Endothelial cell of umbilical vein (primary cell): ENCODE measurements at regions not wholly inside any gene's neighbourhood (a gene's known extent, or its start where the extent isn't known, plus 50 kb on each side); places are given as distances from the start of the nearest gene placed in this dataset.

Experiments used
- BruUV-seq: library from RNA; stranded (reverse); fragments of 400-500 nt; replicated peaks from 2 replicates; lab custom pipeline; 2021; lab: Mats Ljungman, UMichigan
- CTCF ChIA-PET: fragments of 300-600, 350-600 bp; sonication (Branson Sonifier 250); formaldehyde crosslinking; loops from one replicate; lab custom pipeline; 2021; ENCODE audit warnings: antibody characterized with exemption, inconsistent platforms; lab: Charles Lee
- POLR2A ChIA-PET: fragments of 300-600, 350-600 bp; sonication (Branson Sonifier 250); formaldehyde crosslinking; loops from one replicate; lab custom pipeline; 2021; ENCODE audit warnings: antibody characterized with exemption, inconsistent platforms; lab: Charles Lee
- DNase-seq: peaks from one replicate; pipeline ENCODE4 v3.0.0-alpha.2; 2011; ENCODE audit warnings: low read depth, low spot score
- FAIRE-seq: peaks from 2 replicates; lab custom pipeline; 2011; peaks lifted over from hg19 to GRCh38; lab: Jason Lieb, UNC
- H2AFZ ChIP-seq: 2 replicates; pipeline ENCODE4 v1.6.0; 2012; ENCODE audit warnings: low read depth, low read length, control low read depth, inconsistent platforms
- H3K27ac ChIP-seq: 2 replicates; pipeline ENCODE4 v1.5.1; 2011; ENCODE audit warnings: low read depth, mild to moderate bottlenecking, control low read depth, low read length, moderate library complexity; ENCODE audit not compliant: insufficient read depth
- H3K27me3 ChIP-seq, 2 experiments: 2 replicates each; pipeline versions ENCODE4 v1.6.0 to v1.6.1; 2011; ENCODE audit warnings: low read length in 2 of 2, mixed read lengths in 1 of 2; ENCODE audit not compliant: control insufficient read depth in 2 of 2, insufficient read depth in 2 of 2
- H3K36me3 ChIP-seq, 2 experiments: 2 replicates in 1 of 2; 3 replicates in 1 of 2; pipeline ENCODE4 v1.5.1; 2011; ENCODE audit warnings: low read length in 2 of 2, mild to moderate bottlenecking in 1 of 2, moderate library complexity in 1 of 2; ENCODE audit not compliant: control insufficient read depth in 2 of 2, insufficient read depth in 2 of 2; ENCODE audit errors: extremely low read depth in 1 of 2
- H3K4me1 ChIP-seq: 3 replicates; pipeline ENCODE4 v1.5.1; 2011; ENCODE audit warnings: mild to moderate bottlenecking, low read length; ENCODE audit not compliant: control insufficient read depth, insufficient read depth; ENCODE audit errors: extremely low read depth
- H3K4me2 ChIP-seq: 2 replicates; pipeline ENCODE4 v1.6.1; 2011; ENCODE audit warnings: low read length, control low read depth, mixed read lengths; ENCODE audit not compliant: insufficient read depth
- H3K4me3 ChIP-seq, 3 experiments: fragments of 200-600 bp in 1 of 3; sonication (generic), shearing (Covaris generic) in 1 of 3; replicated peaks in 1 of 3; 2 replicates each; pipeline ENCODE4 v1.5.1; 2011 to 2016; ENCODE audit warnings: control low read depth in 3 of 3, low read length in 3 of 3, mild to moderate bottlenecking in 2 of 3, inconsistent platforms in 1 of 3, low read depth in 1 of 3, moderate library complexity in 1 of 3; ENCODE audit not compliant: insufficient read depth in 1 of 3
- H3K79me2 ChIP-seq: 2 replicates; pipeline ENCODE4 v1.6.0; 2012; ENCODE audit warnings: low read length, inconsistent platforms; ENCODE audit not compliant: control insufficient read depth, insufficient read depth
- H3K9ac ChIP-seq: replicated peaks from 2 replicates; pipeline ENCODE3; 2011; ENCODE audit warnings: low read length, control low read depth; ENCODE audit not compliant: insufficient read depth; ENCODE audit errors: extremely low read depth
- H3K9me1 ChIP-seq: replicated peaks from 3 replicates; pipeline ENCODE4 v1.6.0; 2011; ENCODE audit warnings: mild to moderate bottlenecking, low read length; ENCODE audit not compliant: control insufficient read depth, insufficient read depth; ENCODE audit errors: extremely low read depth
- H3K9me3 ChIP-seq: replicated peaks from 2 replicates; pipeline ENCODE4 v1.5.1; 2012; ENCODE audit warnings: low read length, inconsistent platforms; ENCODE audit not compliant: control insufficient read depth, insufficient read depth
- H4K20me1 ChIP-seq: replicated peaks from 2 replicates; pipeline ENCODE3; 2011; ENCODE audit warnings: mild to moderate bottlenecking, low read length; ENCODE audit not compliant: control insufficient read depth, insufficient read depth; ENCODE audit errors: extremely low read depth
- CTCF ChIP-seq, 2 donors: IDR thresholded peaks; 1 replicate in 1 of 2; 2 replicates in 1 of 2; pipeline ENCODE4 v1.5.1; 2011; ENCODE audit warnings: low read length in 2 of 2, mild to moderate bottlenecking in 2 of 2, moderate library complexity in 2 of 2, control low read depth in 1 of 2, inconsistent platforms in 1 of 2, low read depth in 1 of 2; ENCODE audit not compliant: insufficient read depth in 1 of 2; ENCODE audit errors: extremely low read depth in 1 of 2
- EZH2 ChIP-seq: IDR thresholded peaks from 2 replicates; pipeline ENCODE4 v1.6.1; 2012; ENCODE audit warnings: borderline replicate concordance, low read depth, mild to moderate bottlenecking, moderate library complexity, low read length, inconsistent platforms; ENCODE audit not compliant: severe bottlenecking
- FOS ChIP-seq: IDR thresholded peaks from 2 replicates; pipeline ENCODE4 v1.6.1; 2011; ENCODE audit warnings: mild to moderate bottlenecking, low read length, moderate library complexity, borderline replicate concordance; ENCODE audit not compliant: insufficient read depth
- GATA2 ChIP-seq: IDR thresholded peaks from 2 replicates; pipeline ENCODE4 v1.7.0; 2011; ENCODE audit warnings: low read depth, mild to moderate bottlenecking, moderate library complexity, mixed read lengths, low read length; ENCODE audit not compliant: insufficient read length, insufficient read depth
- JUN ChIP-seq: IDR thresholded peaks from 2 replicates; pipeline ENCODE4 v1.6.1; 2011; ENCODE audit warnings: borderline replicate concordance, low read depth; ENCODE audit not compliant: insufficient read length, insufficient read depth
- MAX ChIP-seq: IDR thresholded peaks from 2 replicates; pipeline ENCODE4 v1.6.1; 2011; ENCODE audit not compliant: insufficient read depth, insufficient read length
- MYC ChIP-seq: IDR thresholded peaks from one replicate; pipeline ENCODE4 v1.6.1; 2011; ENCODE audit warnings: mild to moderate bottlenecking, low read depth, low read length
- POLR2A ChIP-seq: IDR thresholded peaks from 2 replicates; pipeline ENCODE4 v1.6.1; 2012; ENCODE audit warnings: low read depth, mild to moderate bottlenecking, control low read depth, low read length
- POLR2AphosphoS5 ChIP-seq: IDR thresholded peaks from 2 replicates; pipeline ENCODE4 v1.6.1; 2012; ENCODE audit warnings: low read depth, mild to moderate bottlenecking, control low read depth, low read length, moderate library complexity; ENCODE audit not compliant: insufficient read depth
- dilution Hi-C: fragments of 300-500 bp; cut with MboI; formaldehyde crosslinking; loops from one replicate; pipeline ENCODE4 v1.15.0; 2019; ENCODE audit warnings: low sequenced_read_pairs; ENCODE audit not compliant: extremely low pct_ligation_motif_present
- intact Hi-C: fragments of 100-400 bp; cut with micrococcal nuclease; formaldehyde crosslinking; loops from one replicate; pipeline ENCODE4 v1.10.0; 2022

- no peaks in the 10 kb centered on the region for H3K9me3 ChIP-seq
- intact Hi-C loops (no loop called here), dilution Hi-C loops (no loop called here)
- TF ChIP-seq JUN (no peak), EZH2 (no peak), MYC (no peak), FOS (no peak), GATA2 (no peak), POLR2AphosphoS5 (no peak), CTCF (IDR thresholded peaks at IDR 0.05; ENCODE audit: extremely low read depth in 1 of 2, insufficient read depth in 1 of 2, low read depth in 1 of 2, low read length in 2 of 2) (no peak), MAX (no peak), POLR2A (no peak)
- H2AFZ ChIP-seq = no peak overlapping the region
- no peaks in the 10 kb centered on the region for H3K9me1 ChIP-seq
- ChIA-PET POLR2A (no interaction called here), CTCF (interaction anchor here (1.0 kb wide), 1 partner anchor 14 kb away, joined by 3 read pairs; no protein-coding TSS in a partner anchor)
- H3K27me3 ChIP-seq = no peaks in the 10 kb centered on the region
- no peaks in the 10 kb centered on the region for H3K79me2 ChIP-seq
- BruUV-seq = no TSS peak
- no peaks in the 10 kb centered on the region for H3K36me3 ChIP-seq
- no peaks in the 10 kb centered on the region for H3K4me1 ChIP-seq
- H4K20me1 ChIP-seq = no peaks in the 10 kb centered on the region
- no peak for FAIRE-seq
- DNase-seq = no peak
- H3K9ac ChIP-seq = no peak overlapping the region
- H3K4me3 ChIP-seq = no peak overlapping the region
- H3K4me2 ChIP-seq = no peak overlapping the region
- H3K27ac ChIP-seq = no peak overlapping the region
Observed at GRCh38 chr4:65250916-65251315, 419.4 kb downstream of the EPHA5 start.
